Endothelial cell of umbilical vein (primary cell): ENCODE measurements at regions not wholly inside any gene's neighbourhood (a gene's known extent, or its start where the extent isn't known, plus 50 kb on each side); places are given as distances from the start of the nearest gene placed in this dataset.
A peak's percentile ranks its signal among the peaks of the same experiment; 100 is the strongest.

Experiments used
- BruUV-seq: library from RNA; stranded (reverse); fragments of 400-500 nt; replicated peaks from 2 replicates; lab custom pipeline; 2021; lab: Mats Ljungman, UMichigan
- CTCF ChIA-PET: fragments of 300-600, 350-600 bp; sonication (Branson Sonifier 250); formaldehyde crosslinking; loops from one replicate; lab custom pipeline; 2021; ENCODE audit warnings: antibody characterized with exemption, inconsistent platforms; lab: Charles Lee
- POLR2A ChIA-PET: fragments of 300-600, 350-600 bp; sonication (Branson Sonifier 250); formaldehyde crosslinking; loops from one replicate; lab custom pipeline; 2021; ENCODE audit warnings: antibody characterized with exemption, inconsistent platforms; lab: Charles Lee
- DNase-seq: peaks from one replicate; pipeline ENCODE4 v3.0.0-alpha.2; 2011; ENCODE audit warnings: low read depth, low spot score
- FAIRE-seq: peaks from 2 replicates; lab custom pipeline; 2011; peaks lifted over from hg19 to GRCh38; lab: Jason Lieb, UNC
- H2AFZ ChIP-seq: 2 replicates; pipeline ENCODE4 v1.6.0; 2012; ENCODE audit warnings: low read depth, low read length, control low read depth, inconsistent platforms
- H3K27ac ChIP-seq: 2 replicates; pipeline ENCODE4 v1.5.1; 2011; ENCODE audit warnings: low read depth, mild to moderate bottlenecking, control low read depth, low read length, moderate library complexity; ENCODE audit not compliant: insufficient read depth
- H3K27me3 ChIP-seq, 2 experiments: 2 replicates each; pipeline versions ENCODE4 v1.6.0 to v1.6.1; 2011; ENCODE audit warnings: low read length in 2 of 2, mixed read lengths in 1 of 2; ENCODE audit not compliant: control insufficient read depth in 2 of 2, insufficient read depth in 2 of 2
- H3K36me3 ChIP-seq, 2 experiments: 2 replicates in 1 of 2; 3 replicates in 1 of 2; pipeline ENCODE4 v1.5.1; 2011; ENCODE audit warnings: low read length in 2 of 2, mild to moderate bottlenecking in 1 of 2, moderate library complexity in 1 of 2; ENCODE audit not compliant: control insufficient read depth in 2 of 2, insufficient read depth in 2 of 2; ENCODE audit errors: extremely low read depth in 1 of 2
- H3K4me1 ChIP-seq: 3 replicates; pipeline ENCODE4 v1.5.1; 2011; ENCODE audit warnings: mild to moderate bottlenecking, low read length; ENCODE audit not compliant: control insufficient read depth, insufficient read depth; ENCODE audit errors: extremely low read depth
- H3K4me2 ChIP-seq: 2 replicates; pipeline ENCODE4 v1.6.1; 2011; ENCODE audit warnings: low read length, control low read depth, mixed read lengths; ENCODE audit not compliant: insufficient read depth
- H3K4me3 ChIP-seq, 3 experiments: fragments of 200-600 bp in 1 of 3; sonication (generic), shearing (Covaris generic) in 1 of 3; replicated peaks in 1 of 3; 2 replicates each; pipeline ENCODE4 v1.5.1; 2011 to 2016; ENCODE audit warnings: control low read depth in 3 of 3, low read length in 3 of 3, mild to moderate bottlenecking in 2 of 3, inconsistent platforms in 1 of 3, low read depth in 1 of 3, moderate library complexity in 1 of 3; ENCODE audit not compliant: insufficient read depth in 1 of 3
- H3K79me2 ChIP-seq: 2 replicates; pipeline ENCODE4 v1.6.0; 2012; ENCODE audit warnings: low read length, inconsistent platforms; ENCODE audit not compliant: control insufficient read depth, insufficient read depth
- H3K9ac ChIP-seq: replicated peaks from 2 replicates; pipeline ENCODE3; 2011; ENCODE audit warnings: low read length, control low read depth; ENCODE audit not compliant: insufficient read depth; ENCODE audit errors: extremely low read depth
- H3K9me1 ChIP-seq: replicated peaks from 3 replicates; pipeline ENCODE4 v1.6.0; 2011; ENCODE audit warnings: mild to moderate bottlenecking, low read length; ENCODE audit not compliant: control insufficient read depth, insufficient read depth; ENCODE audit errors: extremely low read depth
- H3K9me3 ChIP-seq: replicated peaks from 2 replicates; pipeline ENCODE4 v1.5.1; 2012; ENCODE audit warnings: low read length, inconsistent platforms; ENCODE audit not compliant: control insufficient read depth, insufficient read depth
- H4K20me1 ChIP-seq: replicated peaks from 2 replicates; pipeline ENCODE3; 2011; ENCODE audit warnings: mild to moderate bottlenecking, low read length; ENCODE audit not compliant: control insufficient read depth, insufficient read depth; ENCODE audit errors: extremely low read depth
- EZH2 ChIP-seq: IDR thresholded peaks from 2 replicates; pipeline ENCODE4 v1.6.1; 2012; ENCODE audit warnings: borderline replicate concordance, low read depth, mild to moderate bottlenecking, moderate library complexity, low read length, inconsistent platforms; ENCODE audit not compliant: severe bottlenecking
- FOS ChIP-seq: IDR thresholded peaks from 2 replicates; pipeline ENCODE4 v1.6.1; 2011; ENCODE audit warnings: mild to moderate bottlenecking, low read length, moderate library complexity, borderline replicate concordance; ENCODE audit not compliant: insufficient read depth
- GATA2 ChIP-seq: IDR thresholded peaks from 2 replicates; pipeline ENCODE4 v1.7.0; 2011; ENCODE audit warnings: low read depth, mild to moderate bottlenecking, moderate library complexity, mixed read lengths, low read length; ENCODE audit not compliant: insufficient read length, insufficient read depth
- JUN ChIP-seq: IDR thresholded peaks from 2 replicates; pipeline ENCODE4 v1.6.1; 2011; ENCODE audit warnings: borderline replicate concordance, low read depth; ENCODE audit not compliant: insufficient read length, insufficient read depth
- MAX ChIP-seq: IDR thresholded peaks from 2 replicates; pipeline ENCODE4 v1.6.1; 2011; ENCODE audit not compliant: insufficient read depth, insufficient read length
- MYC ChIP-seq: IDR thresholded peaks from one replicate; pipeline ENCODE4 v1.6.1; 2011; ENCODE audit warnings: mild to moderate bottlenecking, low read depth, low read length
- POLR2A ChIP-seq: IDR thresholded peaks from 2 replicates; pipeline ENCODE4 v1.6.1; 2012; ENCODE audit warnings: low read depth, mild to moderate bottlenecking, control low read depth, low read length
- POLR2AphosphoS5 ChIP-seq: IDR thresholded peaks from 2 replicates; pipeline ENCODE4 v1.6.1; 2012; ENCODE audit warnings: low read depth, mild to moderate bottlenecking, control low read depth, low read length, moderate library complexity; ENCODE audit not compliant: insufficient read depth
- dilution Hi-C: fragments of 300-500 bp; cut with MboI; formaldehyde crosslinking; loops from one replicate; pipeline ENCODE4 v1.15.0; 2019; ENCODE audit warnings: low sequenced_read_pairs; ENCODE audit not compliant: extremely low pct_ligation_motif_present
- intact Hi-C: fragments of 100-400 bp; cut with micrococcal nuclease; formaldehyde crosslinking; loops from one replicate; pipeline ENCODE4 v1.10.0; 2022
- TF ChIP-seq, protein P1 (sequence below), 2 donors: IDR thresholded peaks; 1 replicate in 1 of 2; 2 replicates in 1 of 2; pipeline ENCODE4 v1.5.1; 2011; ENCODE audit warnings: low read length in 2 of 2, mild to moderate bottlenecking in 2 of 2, moderate library complexity in 2 of 2, control low read depth in 1 of 2, inconsistent platforms in 1 of 2, low read depth in 1 of 2; ENCODE audit not compliant: insufficient read depth in 1 of 2; ENCODE audit errors: extremely low read depth in 1 of 2

GRCh38 chr3:117893638-117894037 lies 1141.0 kb downstream of the IGSF11 start:
- no peak overlapping the region for H3K4me2 ChIP-seq
- H3K27me3 ChIP-seq, result no peaks in the 10 kb centered on the region
- CTCF ChIA-PET, result interaction anchor here (1.0 kb wide), 1 partner anchor 1123 kb away, joined by 4 read pairs; no protein-coding TSS in a partner anchor
- H3K9ac ChIP-seq, result no peak overlapping the region
- peak; percentile 15 for FAIRE-seq
- H3K36me3 ChIP-seq, result no peaks in the 10 kb centered on the region
- H3K9me1 ChIP-seq, result no peaks in the 10 kb centered on the region
- dilution Hi-C loops (no loop called here), intact Hi-C loops (loop anchor here (1.0 to 10.0 kb wide), 3 partner anchors 8 to 879 kb away; no protein-coding TSS in a partner anchor)
- no peaks in the 10 kb centered on the region for H3K79me2 ChIP-seq
- POLR2A ChIA-PET, result no interaction called here
- no peak overlapping the region for H3K27ac ChIP-seq
- peak; percentile 3 for DNase-seq
- H3K4me3 ChIP-seq, result no peak overlapping the region
- BruUV-seq, result no TSS peak
- no peaks in the 10 kb centered on the region for H4K20me1 ChIP-seq
- H3K9me3 ChIP-seq, result no peaks in the 10 kb centered on the region
- H2AFZ ChIP-seq, result no peak overlapping the region
- TF ChIP-seq GATA2, result no peak
- no peak for TF ChIP-seq MYC
- no peak for TF ChIP-seq MAX
- no peak for TF ChIP-seq POLR2A
- TF ChIP-seq EZH2, result no peak
- no peak for TF ChIP-seq FOS
- TF ChIP-seq JUN, result no peak
- no peak for TF ChIP-seq POLR2AphosphoS5
- TF ChIP-seq, protein P1, sequence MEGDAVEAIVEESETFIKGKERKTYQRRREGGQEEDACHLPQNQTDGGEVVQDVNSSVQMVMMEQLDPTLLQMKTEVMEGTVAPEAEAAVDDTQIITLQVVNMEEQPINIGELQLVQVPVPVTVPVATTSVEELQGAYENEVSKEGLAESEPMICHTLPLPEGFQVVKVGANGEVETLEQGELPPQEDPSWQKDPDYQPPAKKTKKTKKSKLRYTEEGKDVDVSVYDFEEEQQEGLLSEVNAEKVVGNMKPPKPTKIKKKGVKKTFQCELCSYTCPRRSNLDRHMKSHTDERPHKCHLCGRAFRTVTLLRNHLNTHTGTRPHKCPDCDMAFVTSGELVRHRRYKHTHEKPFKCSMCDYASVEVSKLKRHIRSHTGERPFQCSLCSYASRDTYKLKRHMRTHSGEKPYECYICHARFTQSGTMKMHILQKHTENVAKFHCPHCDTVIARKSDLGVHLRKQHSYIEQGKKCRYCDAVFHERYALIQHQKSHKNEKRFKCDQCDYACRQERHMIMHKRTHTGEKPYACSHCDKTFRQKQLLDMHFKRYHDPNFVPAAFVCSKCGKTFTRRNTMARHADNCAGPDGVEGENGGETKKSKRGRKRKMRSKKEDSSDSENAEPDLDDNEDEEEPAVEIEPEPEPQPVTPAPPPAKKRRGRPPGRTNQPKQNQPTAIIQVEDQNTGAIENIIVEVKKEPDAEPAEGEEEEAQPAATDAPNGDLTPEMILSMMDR (IDR thresholded peaks at IDR 0.05; ENCODE audit: extremely low read depth in 1 of 2, insufficient read depth in 1 of 2, low read depth in 1 of 2, low read length in 2 of 2), result no peak
- H3K4me1 ChIP-seq, result no peaks in the 10 kb centered on the region
